ENCODE measurements at regions not wholly inside any gene's neighbourhood (a gene's known extent, or its start where the extent isn't known, plus 50 kb on each side); places are given as distances from the start of the nearest gene placed in this dataset.

DNA sequence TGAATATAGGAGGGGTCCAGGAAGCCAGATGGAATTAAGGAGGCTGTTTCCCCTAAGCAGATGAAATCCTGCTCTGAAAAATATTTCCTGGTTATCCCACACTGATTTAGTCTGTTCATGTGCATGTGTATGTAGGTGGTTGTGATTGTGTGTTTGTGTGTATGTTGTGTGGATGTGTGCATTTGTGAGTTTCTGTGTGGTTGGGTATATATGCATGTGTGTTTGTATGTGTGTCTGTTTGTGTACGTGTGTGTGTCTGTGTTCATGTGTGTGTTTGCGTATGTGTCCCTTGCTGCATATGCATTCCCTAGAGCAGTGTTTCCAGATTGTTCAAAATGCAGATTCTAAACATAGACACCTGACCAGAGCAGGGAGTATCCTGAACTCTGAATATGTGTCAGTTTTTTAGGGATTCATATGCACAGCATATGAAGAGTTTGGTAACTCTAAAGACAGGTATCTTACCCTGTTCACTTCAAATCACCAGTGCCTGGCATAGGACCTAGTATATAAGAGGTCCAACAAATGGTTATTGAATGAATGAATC, 239.8 kb downstream of the MAFB start:
- DNase-seq (ENCODE audit: low read depth in 2 of 2): no peak

DNA sequence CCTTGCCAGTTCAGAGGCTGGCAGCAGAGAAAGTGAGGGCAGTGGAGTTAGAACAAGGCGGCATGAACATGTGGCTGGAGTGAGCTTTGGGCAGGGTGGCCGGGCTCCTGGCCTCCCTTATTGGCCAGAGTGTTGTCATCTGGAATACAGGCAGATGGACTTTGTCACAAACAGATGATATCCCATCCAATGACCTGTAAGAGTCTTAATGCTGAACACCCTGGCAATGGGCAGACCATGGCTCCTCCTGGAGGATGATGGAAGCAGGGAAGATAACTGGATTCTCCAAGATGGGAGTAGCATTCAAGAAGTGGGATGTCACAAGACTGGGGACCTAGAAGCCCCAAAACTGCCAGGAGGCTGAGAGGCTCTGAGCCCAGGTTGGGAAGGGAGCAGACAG, 242.1 kb downstream of the MAFB start:
- DNase-seq (ENCODE audit: low read depth in 2 of 2): no peak

DNA sequence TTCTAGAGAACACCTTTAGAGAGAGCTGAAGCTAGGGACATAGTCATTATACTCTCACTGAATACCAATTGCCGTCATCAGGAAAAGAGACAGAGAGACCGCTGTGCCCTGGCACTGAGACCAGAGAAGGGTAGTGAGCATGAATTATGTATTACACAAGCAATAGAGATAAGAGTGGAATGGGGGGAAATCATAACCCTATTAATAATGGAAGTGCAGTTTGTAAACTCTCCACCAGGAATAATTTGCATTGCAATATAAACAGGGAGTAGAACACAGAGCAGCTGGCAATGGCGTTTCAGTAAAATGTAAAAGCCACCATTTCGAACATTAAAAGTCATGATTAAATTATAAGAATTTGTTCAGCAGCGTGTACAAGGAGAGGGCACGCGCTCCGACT, 244.5 kb downstream of the MAFB start:
- no peak for DNase-seq (ENCODE audit: low read depth in 2 of 2)

DNA sequence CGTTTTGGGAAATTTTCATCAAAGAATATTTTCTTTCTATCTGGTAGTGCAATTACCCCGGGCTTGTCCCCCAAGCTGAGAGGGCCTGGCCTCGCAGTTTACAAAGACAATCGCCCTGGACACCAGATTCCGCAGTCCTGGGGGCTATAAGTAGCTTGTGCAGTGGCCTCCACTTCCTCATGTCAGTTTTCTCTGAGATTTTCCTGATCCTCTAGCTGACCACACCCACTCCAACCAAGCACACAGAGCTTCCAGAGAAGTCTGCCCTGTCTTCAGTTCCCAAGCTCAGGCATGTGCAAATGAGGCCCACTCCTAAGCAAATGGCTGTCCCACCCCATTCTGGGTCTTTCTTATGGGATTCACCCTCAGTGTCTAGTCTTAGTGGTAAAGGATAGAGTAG, 245.3 kb downstream of the MAFB start:
- no peak for DNase-seq (ENCODE audit: low read depth in 2 of 2)

DNA sequence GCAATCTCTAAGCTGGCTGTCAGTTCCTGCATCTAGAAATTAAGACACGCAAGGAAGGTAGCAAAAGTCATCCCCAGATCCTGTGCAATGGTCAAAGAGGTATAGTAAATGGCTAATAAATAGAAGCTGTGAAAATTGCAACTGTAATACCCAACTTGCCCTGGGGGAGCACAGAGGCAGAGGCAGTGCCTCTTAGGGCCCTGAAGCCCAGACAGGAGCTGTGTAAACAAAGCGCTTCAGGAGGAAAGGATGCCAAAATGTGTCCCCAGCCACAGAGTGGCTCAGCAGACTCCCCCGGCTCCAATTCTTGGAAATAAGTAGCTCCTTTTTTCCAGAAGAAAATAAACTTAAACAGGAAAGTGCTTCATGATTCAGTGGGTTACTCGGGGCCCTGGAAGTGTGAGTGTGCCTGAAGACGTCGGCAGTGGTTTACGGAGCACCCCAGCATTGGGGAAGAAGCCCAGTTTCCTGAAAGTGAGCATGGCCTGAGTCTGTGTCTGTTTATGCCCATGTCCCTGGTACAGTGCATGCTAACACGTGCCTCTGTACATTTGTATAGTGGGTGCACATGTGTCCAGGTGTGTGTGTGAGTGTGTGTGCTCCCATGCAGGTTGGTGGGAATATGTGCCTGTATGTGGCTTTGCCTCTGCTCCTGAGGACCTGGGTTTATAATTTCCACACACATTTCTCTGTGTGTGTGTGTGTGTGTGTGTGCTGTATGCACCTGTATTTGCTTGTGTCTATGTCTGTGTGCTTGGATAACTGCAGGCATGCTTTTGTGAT, 246.7 kb downstream of the MAFB start:
- no peak for DNase-seq (ENCODE audit: low read depth in 2 of 2)

DNA sequence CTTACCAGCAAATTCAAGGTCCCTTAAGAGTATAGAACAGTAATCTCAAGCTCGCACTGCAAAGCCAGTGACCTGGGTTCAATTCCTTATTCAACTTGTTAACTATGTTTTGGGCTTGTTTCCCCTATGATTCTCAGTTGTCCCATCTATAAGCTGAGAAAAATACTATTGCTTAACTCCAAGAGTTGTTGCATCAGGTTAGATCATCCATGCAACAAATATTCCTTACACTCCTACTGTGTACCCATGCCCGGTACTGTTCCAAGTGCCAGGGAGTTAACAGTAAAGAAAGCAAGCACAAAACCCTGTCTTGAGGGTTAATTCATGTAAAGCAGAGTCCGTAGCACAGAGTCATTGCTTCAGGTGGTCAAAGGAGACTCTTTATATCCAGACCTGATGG, 247.3 kb downstream of the MAFB start:
- no peak for DNase-seq (ENCODE audit: low read depth in 2 of 2)

DNA sequence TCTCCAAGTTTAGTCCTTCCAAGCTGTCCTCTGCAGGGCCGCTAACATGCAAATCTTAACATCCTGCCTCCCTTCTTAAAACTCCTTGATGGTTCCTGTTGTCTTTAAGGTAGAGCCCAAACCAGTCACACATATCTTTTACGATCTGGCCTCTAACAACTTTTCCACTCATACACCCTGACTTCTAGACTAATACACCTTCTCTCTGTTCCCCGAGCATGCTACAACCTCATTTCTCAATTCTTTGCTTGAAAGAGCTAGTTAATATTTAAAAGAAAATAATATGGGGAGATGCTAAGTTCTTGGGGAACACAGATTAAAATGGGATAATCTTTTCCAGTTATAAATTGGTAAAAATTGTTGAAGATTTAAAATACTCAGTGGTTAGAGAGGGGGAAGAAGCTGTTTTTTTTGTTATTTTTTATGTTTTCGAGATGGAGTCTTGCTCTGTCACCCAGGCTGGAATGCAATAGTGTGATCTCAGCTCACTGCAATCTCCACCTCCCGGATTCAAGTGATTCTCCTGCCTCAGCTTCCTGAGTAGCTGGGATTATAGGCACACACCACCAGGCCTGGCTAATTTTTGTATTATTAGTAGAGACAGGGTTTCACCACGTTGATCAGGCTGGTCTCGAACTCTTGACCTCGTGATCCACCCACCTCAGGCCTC, 250.7 kb downstream of the MAFB start:
- DNase-seq (ENCODE audit: low read depth in 2 of 2): no peak

DNA sequence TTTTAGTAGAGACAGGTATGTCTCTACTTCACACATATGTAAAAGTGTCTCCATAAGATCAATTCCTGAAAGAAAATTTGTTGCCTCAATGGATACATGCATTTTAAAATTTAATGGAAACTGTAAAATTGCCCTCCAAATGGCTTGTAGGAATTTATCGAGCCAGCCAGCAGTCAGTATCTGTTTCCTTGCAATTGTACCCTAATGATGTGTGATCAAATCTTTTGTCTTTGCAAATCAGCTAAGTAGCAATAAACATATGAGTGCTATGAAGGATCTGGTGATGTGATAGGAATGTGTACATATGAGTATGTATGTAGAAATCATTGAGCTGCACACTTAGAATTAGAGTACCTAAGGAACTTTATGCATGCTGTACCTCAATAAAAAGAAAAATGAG, 253.0 kb downstream of the MAFB start:
- DNase-seq (ENCODE audit: low read depth in 2 of 2): no peak

DNA sequence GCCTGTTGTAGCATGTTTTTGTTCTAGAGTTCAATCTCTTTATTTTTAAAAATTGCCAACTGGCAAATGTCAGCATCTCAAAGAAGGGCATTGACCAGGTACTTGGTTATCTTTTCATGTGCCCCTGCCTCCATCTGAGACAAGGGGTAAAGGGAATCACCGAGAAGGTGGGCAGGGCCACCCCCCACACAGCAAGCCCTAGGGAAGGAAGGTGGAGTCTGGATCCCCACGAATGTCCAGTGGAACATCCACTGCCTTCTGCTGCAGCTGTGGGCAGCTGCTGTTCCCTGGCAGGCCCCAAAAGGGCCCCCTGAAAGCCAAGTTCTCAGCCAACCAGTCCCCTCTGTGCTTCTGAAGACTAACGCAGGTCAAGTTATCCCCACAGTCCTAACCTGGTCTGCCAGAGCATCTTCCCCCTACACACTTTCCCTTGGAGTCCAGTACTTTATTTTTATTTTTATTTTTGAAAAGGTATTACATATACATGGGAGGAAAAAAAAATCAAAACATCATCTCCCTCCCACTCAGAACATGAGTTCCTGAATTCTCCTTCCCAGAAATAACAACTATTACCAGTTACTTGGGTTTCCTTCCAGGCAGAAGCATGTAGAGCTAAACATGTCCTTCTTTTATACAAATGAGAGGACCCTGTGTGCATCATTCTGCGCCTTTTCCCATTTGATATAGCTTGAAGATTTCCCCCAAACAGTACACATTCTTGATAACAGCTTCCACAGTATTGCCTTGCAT, 253.7 kb downstream of the MAFB start:
- no peak for DNase-seq (ENCODE audit: low read depth in 2 of 2)

DNA sequence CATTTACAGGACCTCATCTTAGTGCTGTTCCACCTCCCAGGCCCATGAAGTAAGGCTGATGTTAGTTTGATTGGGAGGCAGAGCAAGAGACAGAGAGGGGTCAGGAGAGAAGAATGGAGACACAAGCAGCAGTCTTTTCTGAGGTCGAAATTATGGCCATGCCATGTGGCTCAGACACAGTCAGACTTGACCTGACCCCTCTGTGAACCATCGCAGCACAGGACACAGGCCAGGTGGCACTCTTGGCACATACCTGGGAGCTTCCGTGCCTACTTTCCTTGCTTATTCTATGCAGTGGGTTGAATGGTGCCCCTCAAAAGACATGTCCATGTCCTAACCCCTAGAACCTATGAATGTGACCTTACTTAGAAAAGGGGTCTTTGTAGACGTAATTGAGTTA, 254.9 kb downstream of the MAFB start:
- no peak for DNase-seq (ENCODE audit: low read depth in 2 of 2)

DNA sequence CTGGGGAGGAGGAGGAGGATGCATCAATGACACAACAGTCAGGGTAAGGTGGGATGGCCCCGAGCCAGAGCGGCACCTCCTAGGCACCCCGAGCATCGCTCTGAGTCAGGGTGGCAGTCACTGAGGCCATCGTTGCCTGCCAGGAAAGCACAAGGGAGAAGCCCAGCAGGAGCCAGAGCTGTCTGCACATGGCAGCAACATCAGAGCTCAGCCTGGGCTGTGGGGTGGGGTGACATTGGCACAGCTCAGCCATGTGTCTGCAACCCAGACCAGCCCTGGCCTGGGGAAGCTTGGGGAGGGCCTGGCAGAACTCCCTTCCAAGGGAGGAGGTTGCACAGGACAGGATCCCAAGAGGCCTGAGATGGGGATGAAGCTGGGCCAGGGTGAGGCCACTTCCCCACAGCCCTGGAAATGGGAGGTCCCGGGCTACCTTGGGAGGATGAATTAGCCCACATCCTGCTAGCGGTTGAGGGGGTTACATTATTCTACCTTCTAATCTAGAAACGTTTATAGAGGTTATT, 255.6 kb downstream of the MAFB start:
- no peak for DNase-seq (ENCODE audit: low read depth in 2 of 2)

DNA sequence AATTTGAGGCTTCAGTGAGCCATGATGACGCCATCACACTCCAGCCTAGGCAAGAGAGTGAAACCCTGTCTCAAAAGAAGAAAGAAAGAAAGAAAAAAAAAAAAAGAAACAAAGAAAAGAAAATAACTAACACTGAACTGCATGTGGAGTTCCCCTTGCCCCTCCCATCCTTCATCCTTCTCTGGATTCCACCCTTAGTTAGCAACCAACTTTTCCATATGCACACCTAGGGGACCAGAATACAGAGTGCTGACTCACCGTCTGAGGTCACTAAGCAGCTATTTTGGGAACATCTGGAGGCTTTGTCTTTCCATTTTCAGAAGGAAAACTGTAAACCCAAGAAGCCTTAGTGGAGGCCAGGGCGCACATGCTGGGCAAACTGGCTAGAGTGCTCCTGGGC, 257.4 kb downstream of the MAFB start:
- no peak for DNase-seq (ENCODE audit: low read depth in 2 of 2)

DNA sequence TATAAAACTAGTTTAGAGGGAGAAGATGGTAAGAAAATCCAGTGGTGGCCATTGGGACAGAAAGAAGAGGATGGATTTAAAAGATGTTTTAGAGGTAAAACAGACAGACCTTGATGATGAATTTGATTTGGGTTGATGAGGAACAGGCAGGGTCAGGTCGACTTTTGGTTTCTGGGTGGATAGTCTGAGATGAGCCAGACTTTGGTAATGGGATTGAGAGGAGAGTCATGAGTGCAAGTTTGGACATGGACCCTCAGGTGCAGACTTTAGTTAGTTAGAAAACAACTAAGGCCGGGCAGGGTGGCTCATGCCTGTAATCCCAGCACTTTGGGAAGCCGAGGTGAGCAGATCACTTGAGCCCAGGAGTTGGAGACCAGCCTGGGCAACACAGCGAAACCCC, 257.9 kb downstream of the MAFB start:
- DNase-seq (ENCODE audit: low read depth in 2 of 2): no peak

DNA sequence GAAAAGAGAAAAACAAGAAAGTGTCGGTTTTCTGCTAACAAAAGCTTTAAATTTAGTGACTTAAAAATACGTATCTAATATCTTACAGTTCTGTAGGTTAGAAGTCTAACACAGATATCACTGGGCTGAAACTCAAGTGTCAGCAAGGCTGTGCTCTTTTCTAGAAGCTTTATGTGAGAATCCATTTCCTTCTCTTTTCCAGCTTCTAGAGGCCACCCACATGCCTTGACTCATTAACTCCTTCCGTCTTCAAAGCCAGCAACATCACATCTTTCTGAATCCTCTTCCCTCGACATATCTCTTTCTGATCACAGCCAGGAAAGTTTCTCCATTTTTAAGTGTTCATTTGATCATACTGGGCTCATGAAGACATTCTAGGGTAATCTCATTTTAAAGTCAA, 262.0 kb downstream of the MAFB start:
- no peak for DNase-seq (ENCODE audit: low read depth in 2 of 2)

DNA sequence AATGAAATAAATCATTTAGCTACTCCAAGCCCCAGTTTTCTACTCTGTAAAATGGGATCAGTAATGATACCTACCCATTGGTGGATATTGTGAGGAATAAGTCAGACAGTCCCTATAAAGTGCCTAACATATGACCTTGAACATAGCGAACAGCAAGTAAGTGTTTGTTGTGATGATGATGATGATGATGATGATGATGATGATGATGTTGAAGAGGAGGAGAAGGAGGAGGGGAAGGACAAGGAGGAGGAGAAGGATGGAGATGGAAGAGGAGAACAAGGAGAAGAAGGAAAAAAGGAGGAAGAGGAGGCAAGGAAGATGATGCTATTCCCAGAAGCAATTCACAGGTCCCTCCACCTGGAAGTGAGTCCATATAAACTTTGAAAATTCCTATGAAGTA, 264.3 kb downstream of the MAFB start:
- DNase-seq (ENCODE audit: low read depth in 2 of 2): no peak

DNA sequence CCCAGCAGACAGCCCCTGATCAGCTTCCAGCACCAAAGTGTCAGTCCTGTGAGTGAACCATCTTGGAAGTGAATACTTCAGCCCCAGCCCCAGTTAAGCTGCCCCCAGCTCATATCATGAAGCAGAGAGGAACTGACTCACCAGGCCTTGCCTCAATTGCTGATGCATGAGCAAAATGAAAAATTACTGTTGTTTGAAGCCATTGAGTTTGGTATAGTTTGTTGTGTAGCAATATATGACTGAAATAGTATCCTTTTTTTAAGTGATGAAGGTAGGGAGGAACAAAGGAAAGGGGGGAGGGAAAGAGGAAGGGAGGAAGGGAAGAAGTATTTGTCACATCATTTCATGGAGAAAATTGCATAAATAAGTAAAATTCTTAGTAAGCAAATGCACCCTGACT, 266.4 kb downstream of the MAFB start:
- no peak for DNase-seq (ENCODE audit: low read depth in 2 of 2)

DNA sequence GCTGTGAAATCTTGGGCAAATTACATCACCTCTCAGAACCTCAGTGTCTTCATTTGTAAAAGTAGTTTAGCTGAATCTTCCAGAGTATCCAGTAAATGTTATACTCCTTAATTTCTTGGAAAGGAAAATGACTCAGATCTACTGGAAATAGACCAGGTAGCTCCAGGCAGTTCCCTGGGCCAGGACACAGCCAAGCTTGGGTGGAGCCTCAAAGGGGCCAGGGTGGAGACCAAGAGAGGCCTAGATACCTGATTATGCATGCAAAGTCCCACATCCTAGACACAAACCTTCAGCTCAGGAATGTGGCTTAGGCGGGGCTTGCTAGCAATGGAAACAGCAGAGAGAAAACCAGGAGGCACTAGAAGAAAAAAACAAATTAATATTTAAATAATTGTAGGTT, 272.8 kb downstream of the MAFB start:
- DNase-seq (ENCODE audit: low read depth in 2 of 2): no peak

DNA sequence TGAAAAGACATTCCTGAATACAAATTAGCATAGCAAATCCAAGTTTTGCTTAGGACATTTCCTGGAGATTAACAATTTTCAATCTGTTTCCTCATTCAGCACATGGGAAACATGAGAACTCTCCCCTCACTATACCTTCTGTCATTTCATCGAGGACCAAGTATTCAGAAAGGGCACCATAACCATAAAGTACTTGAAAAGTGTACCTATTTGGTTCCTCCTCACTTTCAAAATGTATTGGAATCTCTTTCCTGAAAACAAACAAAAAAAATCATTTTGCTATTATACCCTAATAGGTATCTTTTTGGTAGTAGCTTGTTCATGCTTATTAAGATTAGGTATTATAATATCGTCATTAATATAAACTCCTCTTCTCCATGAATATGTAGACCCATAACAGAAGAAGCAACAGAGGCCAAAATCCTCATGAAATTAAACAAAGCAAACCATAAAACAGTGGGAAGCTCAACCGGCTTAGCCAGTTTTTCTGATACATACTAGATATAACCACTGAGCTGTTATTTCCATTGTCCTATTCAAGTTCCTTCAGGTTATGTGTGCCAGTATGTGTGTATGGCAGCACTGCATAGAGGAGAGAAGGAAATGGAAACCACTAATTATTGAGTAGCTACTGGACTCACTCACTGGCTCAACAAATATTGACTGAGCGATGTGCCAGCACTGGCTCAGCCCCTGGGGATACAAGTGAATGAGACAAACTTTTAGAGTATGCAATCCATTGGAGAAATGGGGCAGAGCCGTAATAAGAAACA, 274.0 kb downstream of the MAFB start:
- no peak for DNase-seq (ENCODE audit: low read depth in 2 of 2)

DNA sequence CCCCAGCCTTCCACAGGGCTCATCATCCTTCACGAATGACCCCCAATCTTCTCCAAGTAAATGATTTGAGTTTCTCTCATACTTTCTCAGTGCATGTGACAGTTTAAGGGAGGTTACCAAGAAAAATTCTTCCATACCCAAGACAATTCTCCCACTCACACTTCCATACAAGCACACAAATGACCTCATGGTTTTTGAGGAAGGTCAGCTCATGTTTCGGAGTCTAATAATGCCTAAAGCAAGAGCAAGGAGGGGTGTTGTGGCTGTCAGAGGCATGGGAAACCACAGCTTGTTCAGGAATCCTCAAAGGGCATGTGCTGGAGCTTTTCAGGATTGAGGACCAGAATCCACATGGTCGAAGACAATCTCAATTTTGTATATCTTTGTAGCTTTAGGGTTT, 279.0 kb downstream of the MAFB start:
- no peak for DNase-seq (ENCODE audit: low read depth in 2 of 2)

DNA sequence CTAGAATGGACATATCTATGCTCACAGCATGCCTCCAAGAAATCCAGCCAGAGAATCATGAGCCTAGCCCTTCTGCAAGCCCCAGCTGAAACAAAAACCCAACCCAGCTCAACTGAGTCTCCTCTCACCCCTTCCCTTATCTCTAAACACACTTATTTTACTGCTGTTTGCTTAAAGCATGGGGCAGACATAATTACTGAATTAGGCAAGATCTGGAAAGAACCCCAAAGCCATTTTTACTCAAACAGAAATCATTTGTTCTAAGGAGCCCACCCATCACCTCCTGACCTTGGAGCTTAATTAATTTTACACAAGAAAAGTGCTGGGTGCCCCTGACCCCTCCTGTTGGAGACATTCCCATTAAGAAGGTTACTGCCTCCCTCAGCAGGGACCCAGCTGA, 291.6 kb downstream of the MAFB start:
- DNase-seq (ENCODE audit: low read depth in 2 of 2): no peak

DNA sequence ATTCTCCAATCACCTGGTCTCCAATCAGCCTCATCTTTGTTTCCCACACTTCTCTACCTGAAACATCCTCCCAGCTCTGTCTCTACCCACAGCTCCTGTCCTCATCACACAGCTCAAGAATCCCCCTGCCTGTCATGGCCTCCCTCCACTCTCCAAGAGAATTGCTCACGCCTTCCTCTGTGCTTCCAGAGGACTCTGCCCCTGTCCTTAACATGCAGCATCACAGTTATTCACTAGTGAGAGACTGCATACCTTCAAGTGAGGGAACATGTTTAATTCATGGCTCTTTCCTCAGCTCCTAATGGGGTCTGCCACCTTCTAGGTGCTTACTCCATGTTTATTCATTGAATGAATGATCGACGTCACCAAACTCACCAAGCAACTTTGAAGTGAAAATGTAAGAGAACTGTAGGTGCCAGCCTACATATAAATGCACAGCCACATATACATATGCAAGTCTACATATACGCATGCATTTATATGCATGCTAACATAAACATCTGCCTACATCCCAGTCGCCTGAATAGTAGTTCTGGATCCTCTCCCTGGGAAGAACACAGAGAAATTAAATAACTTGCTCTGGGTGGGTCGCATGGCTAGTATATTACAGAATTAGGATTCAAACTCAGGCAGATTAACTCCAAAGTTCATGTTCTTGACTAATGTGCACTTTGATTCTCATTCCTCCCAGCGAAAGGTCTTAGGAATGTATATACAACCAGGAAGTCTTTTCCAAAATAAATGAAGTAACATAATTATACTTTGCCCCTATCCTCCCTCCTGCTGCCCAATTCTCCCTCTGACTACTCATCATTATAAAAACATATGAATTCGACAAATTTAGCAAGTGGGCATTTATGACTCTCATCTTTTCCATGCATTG, 295.6 kb downstream of the MAFB start:
- DNase-seq (ENCODE audit: low read depth in 2 of 2): no peak

Data from stimulated activated CD8-positive, alpha-beta memory T cell treated with anti-CD3 and anti-CD28 coated beads, Interleukin-2, amount 100 ng/mL, for 48 hours (primary cell).